Ishikawa (cell line): ENCODE measurements at regions not wholly inside any gene's neighbourhood (a gene's known extent, or its start where the extent isn't known, plus 50 kb on each side); places are given as distances from the start of the nearest gene placed in this dataset.

Experiments
- CEBPB ChIP-seq: IDR thresholded peaks from 2 replicates; pipeline ENCODE4 v1.6.1; 2012
- CREB1 ChIP-seq: IDR thresholded peaks from 2 replicates; pipeline ENCODE4 v1.6.1; 2012; ENCODE audit warnings: low read depth
- EGR1 ChIP-seq: IDR thresholded peaks from 2 replicates; pipeline ENCODE4 v1.6.1; 2012
- EP300 ChIP-seq: IDR thresholded peaks from 2 replicates; pipeline ENCODE4 v1.6.1; 2012; ENCODE audit warnings: borderline replicate concordance
- FOXM1 ChIP-seq: IDR thresholded peaks from 2 replicates; pipeline ENCODE4 v1.6.1; 2012; ENCODE audit warnings: low read depth, borderline replicate concordance
- NFIC ChIP-seq: IDR thresholded peaks from 2 replicates; pipeline ENCODE4 v1.6.1; 2012
- RAD21 ChIP-seq: IDR thresholded peaks from 2 replicates; pipeline ENCODE4 v1.6.1; 2012; ENCODE audit warnings: low read depth
- TAF1 ChIP-seq: IDR thresholded peaks from 2 replicates; pipeline ENCODE4 v1.6.1; 2012; ENCODE audit warnings: low read depth, mild to moderate bottlenecking
- TCF12 ChIP-seq: IDR thresholded peaks from 2 replicates; pipeline ENCODE4 v1.6.1; 2012; ENCODE audit warnings: low read depth
- TEAD4 ChIP-seq: IDR thresholded peaks from 2 replicates; pipeline ENCODE4 v1.6.1; 2012
- USF1 ChIP-seq: IDR thresholded peaks from 2 replicates; pipeline ENCODE4 v1.6.1; 2012
- YY1 ChIP-seq: IDR thresholded peaks from 2 replicates; pipeline ENCODE4 v1.6.1; 2012; ENCODE audit warnings: low read depth
- ZBTB7A ChIP-seq: IDR thresholded peaks from 2 replicates; pipeline ENCODE4 v1.6.1; 2012; ENCODE audit warnings: low read depth
- TF ChIP-seq, protein P1 (sequence below): IDR thresholded peaks from 2 replicates; pipeline ENCODE4 v1.6.1; 2012
- TF ChIP-seq, protein P2 (sequence below): IDR thresholded peaks from 2 replicates; pipeline ENCODE4 v1.6.1; 2012; ENCODE audit warnings: low read depth, mild to moderate bottlenecking

DNA sequence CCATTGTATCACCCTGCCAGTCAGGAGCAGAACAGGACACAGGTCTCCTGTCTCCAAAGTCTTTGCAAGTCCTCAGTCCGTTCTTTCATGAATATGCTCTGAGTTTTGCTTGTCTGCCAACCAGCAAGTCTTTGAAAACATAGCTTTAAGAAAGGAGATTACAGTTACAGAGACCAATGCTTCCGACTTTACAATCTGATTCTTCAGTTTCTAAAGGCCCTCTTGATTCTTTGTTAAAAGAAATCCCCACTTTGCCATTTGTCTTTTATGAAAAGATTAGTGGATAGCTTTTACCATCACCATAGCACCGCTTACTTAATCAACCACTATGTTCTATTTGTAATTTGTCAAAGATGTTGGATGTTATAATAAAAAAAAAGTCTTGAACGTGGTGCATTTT, 562.8 kb upstream of the BTBD3 start:
- no peak for TF ChIP-seq EGR1
- TF ChIP-seq CEBPB = no peak
- TF ChIP-seq TAF1 = no peak
- no peak for TF ChIP-seq YY1
- no peak for TF ChIP-seq EP300
- TF ChIP-seq USF1 = no peak
- TF ChIP-seq, protein P1, sequence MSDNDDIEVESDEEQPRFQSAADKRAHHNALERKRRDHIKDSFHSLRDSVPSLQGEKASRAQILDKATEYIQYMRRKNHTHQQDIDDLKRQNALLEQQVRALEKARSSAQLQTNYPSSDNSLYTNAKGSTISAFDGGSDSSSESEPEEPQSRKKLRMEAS = no peak
- no peak for TF ChIP-seq TCF12
- TF ChIP-seq NFIC = no peak
- no peak for TF ChIP-seq TEAD4
- no peak for TF ChIP-seq FOXM1
- TF ChIP-seq ZBTB7A = no peak
- no peak for TF ChIP-seq CREB1
- TF ChIP-seq, protein P2, sequence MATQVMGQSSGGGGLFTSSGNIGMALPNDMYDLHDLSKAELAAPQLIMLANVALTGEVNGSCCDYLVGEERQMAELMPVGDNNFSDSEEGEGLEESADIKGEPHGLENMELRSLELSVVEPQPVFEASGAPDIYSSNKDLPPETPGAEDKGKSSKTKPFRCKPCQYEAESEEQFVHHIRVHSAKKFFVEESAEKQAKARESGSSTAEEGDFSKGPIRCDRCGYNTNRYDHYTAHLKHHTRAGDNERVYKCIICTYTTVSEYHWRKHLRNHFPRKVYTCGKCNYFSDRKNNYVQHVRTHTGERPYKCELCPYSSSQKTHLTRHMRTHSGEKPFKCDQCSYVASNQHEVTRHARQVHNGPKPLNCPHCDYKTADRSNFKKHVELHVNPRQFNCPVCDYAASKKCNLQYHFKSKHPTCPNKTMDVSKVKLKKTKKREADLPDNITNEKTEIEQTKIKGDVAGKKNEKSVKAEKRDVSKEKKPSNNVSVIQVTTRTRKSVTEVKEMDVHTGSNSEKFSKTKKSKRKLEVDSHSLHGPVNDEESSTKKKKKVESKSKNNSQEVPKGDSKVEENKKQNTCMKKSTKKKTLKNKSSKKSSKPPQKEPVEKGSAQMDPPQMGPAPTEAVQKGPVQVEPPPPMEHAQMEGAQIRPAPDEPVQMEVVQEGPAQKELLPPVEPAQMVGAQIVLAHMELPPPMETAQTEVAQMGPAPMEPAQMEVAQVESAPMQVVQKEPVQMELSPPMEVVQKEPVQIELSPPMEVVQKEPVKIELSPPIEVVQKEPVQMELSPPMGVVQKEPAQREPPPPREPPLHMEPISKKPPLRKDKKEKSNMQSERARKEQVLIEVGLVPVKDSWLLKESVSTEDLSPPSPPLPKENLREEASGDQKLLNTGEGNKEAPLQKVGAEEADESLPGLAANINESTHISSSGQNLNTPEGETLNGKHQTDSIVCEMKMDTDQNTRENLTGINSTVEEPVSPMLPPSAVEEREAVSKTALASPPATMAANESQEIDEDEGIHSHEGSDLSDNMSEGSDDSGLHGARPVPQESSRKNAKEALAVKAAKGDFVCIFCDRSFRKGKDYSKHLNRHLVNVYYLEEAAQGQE = no peak
- TF ChIP-seq RAD21 = no peak

GRCh38 chr20:11355345-11355744, 562.3 kb upstream of the BTBD3 start:
- no peak for TF ChIP-seq ZBTB7A
- TF ChIP-seq TEAD4 = no peak
- no peak for TF ChIP-seq TCF12
- TF ChIP-seq USF1 = no peak
- no peak for TF ChIP-seq CEBPB
- no peak for TF ChIP-seq YY1
- TF ChIP-seq TAF1 = no peak
- TF ChIP-seq RAD21 = no peak
- TF ChIP-seq, protein P2 = no peak
- TF ChIP-seq CREB1 = no peak
- TF ChIP-seq FOXM1 = no peak
- TF ChIP-seq, protein P1 = no peak
- no peak for TF ChIP-seq NFIC
- TF ChIP-seq EGR1 = no peak

DNA sequence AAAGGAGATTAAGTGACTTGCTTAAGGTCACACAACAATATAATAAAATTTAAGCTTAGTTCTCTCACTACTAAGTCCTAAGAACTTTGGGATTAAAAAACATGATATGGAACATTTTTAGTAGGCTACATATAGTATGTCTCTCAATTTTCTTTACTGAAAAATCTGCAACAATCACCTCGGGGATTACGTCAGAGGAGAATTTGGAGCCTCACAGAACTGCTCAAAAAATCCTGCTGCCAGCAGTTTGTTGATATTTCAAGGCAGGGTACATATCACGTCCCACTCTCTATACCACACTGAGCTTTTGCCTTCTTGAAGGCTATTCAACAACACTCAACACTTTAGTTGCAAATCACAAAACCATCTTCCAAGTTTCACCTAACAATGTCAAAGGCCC, 561.6 kb upstream of the BTBD3 start:
- TF ChIP-seq CREB1 (no peak), YY1 (no peak), FOXM1 (no peak), TEAD4 (no peak), USF1 (no peak), RAD21 (no peak), NFIC (no peak), EGR1 (no peak), CEBPB (no peak), TAF1 (no peak), TCF12 (no peak), EP300 (no peak), ZBTB7A (no peak)
- TF ChIP-seq, protein P1 = no peak
- TF ChIP-seq, protein P2 = no peak

GRCh38 chr20:11362450-11362849, 555.2 kb upstream of the BTBD3 start:
- TF ChIP-seq TAF1 = no peak
- no peak for TF ChIP-seq YY1
